Gastroesophageal sphincter (tissue), 4 donors: ENCODE measurements at regions not wholly inside any gene's neighbourhood (a gene's known extent, or its start where the extent isn't known, plus 50 kb on each side); places are given as distances from the start of the nearest gene placed in this dataset.

Source experiments
- ATAC-seq: fragments of 150-250 bp; one replicate; pipeline ENCODE4 v1.9.1; 2016; ENCODE audit warnings: mild to moderate bottlenecking, moderate library complexity
- H3K27ac ChIP-seq, 4 donors: fragments of 200-600 bp; sonication (generic) in 3 of 4; 1 replicate in 3 of 4; 2 replicates in 1 of 4; pipeline ENCODE4 v1.5.1; 2016 to 2019
- H3K27me3 ChIP-seq: fragments of 200-600 bp; sonication (generic); one replicate; pipeline ENCODE4 v1.5.1; 2019
- H3K36me3 ChIP-seq, 2 donors: fragments of 200-600 bp; sonication (generic); one replicate each; pipeline ENCODE4 v1.5.1; 2019; ENCODE audit warnings: control low read depth in 1 of 2
- H3K4me1 ChIP-seq, 3 donors: fragments of 200-600 bp; sonication (generic); 1 replicate in 2 of 3; 2 replicates in 1 of 3; pipeline ENCODE4 v1.5.1; 2016 to 2019; ENCODE audit warnings: control low read depth in 2 of 3
- H3K4me3 ChIP-seq, 2 donors: fragments of 200-600 bp; sonication (generic); one replicate each; pipeline ENCODE4 v1.5.1; 2019; ENCODE audit warnings: mild to moderate bottlenecking in 1 of 2, moderate library complexity in 1 of 2
- H3K9me3 ChIP-seq, 3 donors: fragments of 200-600 bp; sonication (generic); one replicate each; pipeline ENCODE4 v1.5.1; 2017 to 2019; ENCODE audit warnings: control low read depth in 2 of 3
- EP300 ChIP-seq: sonication (generic); formaldehyde crosslinking; IDR thresholded peaks from one replicate; pipeline ENCODE4 v1.6.1; 2017; ENCODE audit warnings: antibody characterized with exemption, mild to moderate bottlenecking
- POLR2A ChIP-seq, 2 donors: fragments of 450-650 bp; IDR thresholded peaks; one replicate each; pipeline ENCODE4 v1.6.1; 2017; ENCODE audit warnings: antibody characterized with exemption in 2 of 2, mild to moderate bottlenecking in 2 of 2, moderate library complexity in 1 of 2
- POLR2AphosphoS5 ChIP-seq: sonication (generic); formaldehyde crosslinking; IDR thresholded peaks from one replicate; pipeline ENCODE4 v1.6.1; 2017; ENCODE audit warnings: antibody characterized with exemption
- WGBS, 2 donors: methylation state at CpG; one replicate each; pipeline ENCODE4 v1.1.5; 2018; ENCODE audit warnings: low coverage in 1 of 2; 5-methylcytosine and 5-hydroxymethylcytosine counted together
- TF ChIP-seq, protein P1 (sequence below), 4 experiments: fragments of 200-600 bp in 2 of 4; fragments of 450-650 bp in 2 of 4; sonication (generic) in 1 of 4; IDR thresholded peaks; one replicate each; pipeline ENCODE4 v1.5.1; 2017 to 2019; ENCODE audit warnings: antibody characterized with exemption in 4 of 4, mild to moderate bottlenecking in 2 of 4, moderate library complexity in 2 of 4

DNA sequence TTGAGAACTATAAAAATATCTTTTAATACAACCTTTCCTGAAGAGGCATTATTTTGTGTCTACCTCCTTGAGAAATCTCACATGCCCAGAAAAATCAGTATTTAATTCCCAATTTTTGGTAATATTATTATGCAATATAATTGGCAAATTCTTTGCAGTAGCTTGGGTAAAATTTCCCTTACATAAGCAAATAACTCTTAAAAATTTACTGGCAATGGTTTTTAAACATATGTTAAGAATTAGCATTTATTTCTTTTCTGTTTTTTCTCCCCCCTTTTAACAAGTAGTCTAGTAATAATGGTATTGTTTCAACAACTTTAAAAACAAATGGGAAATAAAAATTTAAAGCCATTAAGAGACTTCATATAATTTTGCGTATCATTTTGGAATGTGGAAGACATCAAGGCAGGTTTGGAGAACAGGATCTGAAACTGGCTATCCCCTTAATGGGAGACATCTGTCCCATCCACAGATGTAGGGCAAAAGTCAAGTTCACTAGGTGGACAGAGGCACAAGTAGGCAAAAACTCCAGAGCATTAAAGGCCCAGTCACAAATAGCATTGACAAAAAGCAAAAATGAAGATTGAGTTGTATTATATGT lies 89.6 kb upstream of the AADACL2 start:
- Histone ChIP-seq H3K27me3 (no peaks in the 10 kb centered on the region), H3K36me3 (no peaks in the 10 kb centered on the region), H3K4me1 (no peaks in the 10 kb centered on the region), H3K27ac (no peak overlapping the region), H3K9me3 (no peaks in the 10 kb centered on the region), H3K4me3 (no peak overlapping the region)
- TF ChIP-seq POLR2A (IDR thresholded peaks at IDR 0.05) (no peak), EP300 (no peak), POLR2AphosphoS5 (no peak)
- TF ChIP-seq, protein P1, sequence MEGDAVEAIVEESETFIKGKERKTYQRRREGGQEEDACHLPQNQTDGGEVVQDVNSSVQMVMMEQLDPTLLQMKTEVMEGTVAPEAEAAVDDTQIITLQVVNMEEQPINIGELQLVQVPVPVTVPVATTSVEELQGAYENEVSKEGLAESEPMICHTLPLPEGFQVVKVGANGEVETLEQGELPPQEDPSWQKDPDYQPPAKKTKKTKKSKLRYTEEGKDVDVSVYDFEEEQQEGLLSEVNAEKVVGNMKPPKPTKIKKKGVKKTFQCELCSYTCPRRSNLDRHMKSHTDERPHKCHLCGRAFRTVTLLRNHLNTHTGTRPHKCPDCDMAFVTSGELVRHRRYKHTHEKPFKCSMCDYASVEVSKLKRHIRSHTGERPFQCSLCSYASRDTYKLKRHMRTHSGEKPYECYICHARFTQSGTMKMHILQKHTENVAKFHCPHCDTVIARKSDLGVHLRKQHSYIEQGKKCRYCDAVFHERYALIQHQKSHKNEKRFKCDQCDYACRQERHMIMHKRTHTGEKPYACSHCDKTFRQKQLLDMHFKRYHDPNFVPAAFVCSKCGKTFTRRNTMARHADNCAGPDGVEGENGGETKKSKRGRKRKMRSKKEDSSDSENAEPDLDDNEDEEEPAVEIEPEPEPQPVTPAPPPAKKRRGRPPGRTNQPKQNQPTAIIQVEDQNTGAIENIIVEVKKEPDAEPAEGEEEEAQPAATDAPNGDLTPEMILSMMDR (IDR thresholded peaks at IDR 0.05) = no peak
- 83 to 100% methylated on average over 1 of the region's 1 CpG for WGBS, 2 donors
- no peak for ATAC-seq

DNA sequence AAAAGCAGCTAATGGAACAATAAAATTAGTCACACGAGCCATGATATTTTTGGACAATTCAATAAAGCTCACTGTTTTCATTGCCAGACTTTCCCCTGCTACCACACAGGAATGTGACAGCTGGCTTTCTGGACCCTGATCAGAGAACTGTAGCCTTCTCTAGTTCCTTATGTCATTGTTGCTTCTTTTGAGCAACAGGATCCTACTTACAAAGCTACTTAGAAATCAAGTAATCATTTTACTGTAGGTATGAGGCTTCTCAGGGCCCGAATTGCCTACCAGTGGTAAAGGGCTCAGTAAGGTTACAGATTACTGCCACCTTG lies 94.3 kb upstream of the AADACL2 start:
- H3K27me3 ChIP-seq = no peaks in the 10 kb centered on the region
- ATAC-seq = no peak
- TF ChIP-seq POLR2A (IDR thresholded peaks at IDR 0.05) (no peak), EP300 (no peak), POLR2AphosphoS5 (no peak)
- TF ChIP-seq, protein P1 (IDR thresholded peaks at IDR 0.05) = no peak
- H3K9me3 ChIP-seq = peaks cover 0 to 4% (median 0%) of the 10 kb centered on the region in 3 donors
- H3K27ac ChIP-seq = no peak overlapping the region
- H3K4me1 ChIP-seq = no peaks in the 10 kb centered on the region
- no peak overlapping the region for H3K4me3 ChIP-seq
- no peaks in the 10 kb centered on the region for H3K36me3 ChIP-seq
- 55 to 59% methylated on average over 2 of the region's 2 CpGs for WGBS, 2 donors

DNA sequence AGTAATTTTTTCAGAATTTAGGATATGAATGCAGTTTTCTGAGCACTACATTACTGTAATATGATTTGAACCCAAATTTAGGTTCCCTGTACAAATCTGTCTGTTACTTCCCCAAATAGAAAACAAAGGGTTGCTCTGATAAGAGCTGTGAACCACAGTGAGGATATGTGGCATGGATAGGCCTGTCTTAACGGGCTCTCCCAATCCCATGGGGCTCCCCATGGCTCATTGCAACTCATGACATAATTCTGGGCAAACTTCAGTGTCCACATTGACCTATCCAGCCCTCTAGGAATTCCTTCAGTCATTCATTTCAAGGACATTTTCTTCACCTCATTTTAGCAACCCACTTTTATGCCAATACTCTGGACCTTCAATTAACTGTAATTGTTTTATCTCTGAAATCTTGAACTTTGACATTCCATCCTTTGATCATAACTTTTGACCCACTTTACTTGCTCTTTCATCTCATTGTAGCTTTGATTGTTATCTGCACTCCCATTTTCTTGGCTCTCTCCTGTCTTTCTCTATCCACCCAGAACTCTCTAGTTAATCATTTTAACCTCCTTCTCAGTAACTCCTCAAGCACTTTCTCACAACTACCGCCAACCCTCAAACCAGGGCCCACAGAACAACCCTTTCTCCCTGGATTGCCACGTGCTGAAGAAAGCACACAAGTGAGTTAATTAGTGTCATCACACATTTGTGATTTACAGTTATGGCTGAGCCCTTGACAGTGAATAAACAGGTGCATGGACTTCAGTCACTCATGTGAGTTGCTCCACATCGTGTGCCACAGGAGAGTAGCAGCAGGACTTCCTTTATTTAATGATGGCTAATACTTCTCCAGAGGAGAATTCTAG lies 94.9 kb upstream of the AADACL2 start:
- ATAC-seq = no peak
- H3K4me1 ChIP-seq = no peaks in the 10 kb centered on the region
- 66 to 79% methylated on average over 3 of the region's 4 CpGs for WGBS, 2 donors
- no peaks in the 10 kb centered on the region for H3K27me3 ChIP-seq
- H3K27ac ChIP-seq = no peak overlapping the region
- H3K9me3 ChIP-seq = peaks cover 0 to 4% (median 0%) of the 10 kb centered on the region in 3 donors
- H3K36me3 ChIP-seq = no peaks in the 10 kb centered on the region
- H3K4me3 ChIP-seq = no peak overlapping the region
- no peak for TF ChIP-seq POLR2A (IDR thresholded peaks at IDR 0.05)
- TF ChIP-seq EP300 = no peak
- no peak for TF ChIP-seq POLR2AphosphoS5
- TF ChIP-seq, protein P1 (IDR thresholded peaks at IDR 0.05) = no peak

DNA sequence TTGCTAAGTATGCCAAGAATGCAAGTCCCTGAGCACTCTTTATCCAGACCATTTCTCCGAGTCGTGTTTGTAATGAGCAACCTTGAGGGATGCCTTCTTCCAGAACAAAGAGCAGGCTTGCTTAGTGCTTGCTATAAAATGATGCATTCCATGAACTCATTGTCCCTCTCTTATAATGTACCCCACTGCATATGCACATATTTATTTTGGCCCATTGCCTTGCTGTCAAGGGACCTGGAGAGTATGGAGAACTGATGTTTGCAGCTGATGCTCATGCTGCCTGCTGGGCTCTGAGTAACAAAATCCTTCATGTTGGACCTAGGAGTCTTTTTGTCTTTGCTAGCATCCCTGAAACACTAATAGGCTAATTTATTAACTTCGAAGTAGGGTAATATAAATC lies 97.8 kb upstream of the AADACL2 start:
- Histone ChIP-seq H3K27me3 (no peaks in the 10 kb centered on the region), H3K9me3 (peaks cover 0 to 4% (median 0%) of the 10 kb centered on the region in 3 donors), H3K4me3 (no peak overlapping the region), H3K4me1 (peaks cover 0 to 6% (median 0%) of the 10 kb centered on the region in 3 donors), H3K36me3 (no peaks in the 10 kb centered on the region), H3K27ac (no peak overlapping the region)
- no peak for ATAC-seq
- WGBS, 2 donors = 67 to 80% methylated on average over 1 to 3 of the region's 3 CpGs
- TF ChIP-seq POLR2A (IDR thresholded peaks at IDR 0.05) (no peak), POLR2AphosphoS5 (no peak), EP300 (no peak)
- TF ChIP-seq, protein P1 (IDR thresholded peaks at IDR 0.05) = no peak

DNA sequence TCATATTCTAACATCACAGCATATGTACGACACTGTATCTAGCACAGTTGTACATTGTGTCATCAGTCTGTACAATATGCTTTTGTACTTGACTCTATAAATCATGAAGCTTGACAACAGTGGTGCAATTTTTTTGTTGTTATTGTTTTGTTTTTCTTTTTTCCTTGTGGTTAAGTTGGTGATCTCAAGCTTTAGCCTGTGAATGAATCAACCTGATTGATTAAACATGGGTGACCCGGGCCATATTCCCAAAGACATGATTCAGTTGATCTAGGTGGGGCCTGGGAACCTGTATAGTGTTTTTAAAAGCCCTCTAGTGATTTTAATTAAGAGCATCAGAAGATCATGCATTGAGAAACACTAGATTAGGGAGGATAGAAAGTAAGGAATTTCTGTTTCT lies 101.8 kb upstream of the AADACL2 start:
- no peak for ATAC-seq
- WGBS, 2 donors = 79 to 87% methylated on average over 2 of the region's 2 CpGs

More for the DNA sequence above, 101.8 kb upstream of the AADACL2 start:
- TF ChIP-seq EP300 (no peak), POLR2AphosphoS5 (no peak), POLR2A (IDR thresholded peaks at IDR 0.05) (no peak)
- TF ChIP-seq, protein P1 (IDR thresholded peaks at IDR 0.05) = no peak
- Histone ChIP-seq H3K27me3 (no peaks in the 10 kb centered on the region), H3K9me3 (peaks cover 0 to 4% (median 0%) of the 10 kb centered on the region in 3 donors), H3K36me3 (no peaks in the 10 kb centered on the region), H3K4me1 (peaks cover 0 to 6% (median 0%) of the 10 kb centered on the region in 3 donors), H3K4me3 (no peak overlapping the region), H3K27ac (no peak overlapping the region)
